ENCODE measurements at regions not wholly inside any gene's neighbourhood (a gene's known extent, or its start where the extent isn't known, plus 50 kb on each side); places are given as distances from the start of the nearest gene placed in this dataset.

DNA sequence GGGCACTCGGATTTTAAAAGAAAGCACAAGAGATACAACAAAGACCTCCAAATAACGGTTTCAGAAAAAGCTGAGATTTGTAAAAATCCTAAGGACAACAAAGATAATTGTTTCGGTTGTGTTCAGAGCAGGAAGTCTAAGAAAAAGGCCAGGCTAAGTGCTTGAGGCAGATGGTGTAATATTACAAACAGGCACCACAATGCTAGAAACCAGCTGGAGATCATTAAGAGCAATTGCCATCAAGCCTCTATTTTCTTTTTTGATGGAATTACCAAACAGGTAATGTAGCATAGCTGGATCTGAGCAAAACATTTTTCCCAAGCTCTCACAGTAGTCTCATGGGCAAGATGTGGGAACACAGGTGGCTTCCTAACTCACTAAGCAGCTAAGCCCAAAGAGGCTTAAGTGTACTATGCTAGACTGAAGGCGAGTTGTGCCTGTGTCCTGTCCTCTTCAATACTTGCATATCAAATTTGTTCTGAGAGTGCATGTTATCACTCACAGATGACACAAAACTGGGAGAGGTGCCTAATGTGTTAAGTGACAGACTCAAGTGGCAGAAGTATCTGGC, 161.6 kb downstream of the GLUL start:
- TF ChIP-seq, protein P1, sequence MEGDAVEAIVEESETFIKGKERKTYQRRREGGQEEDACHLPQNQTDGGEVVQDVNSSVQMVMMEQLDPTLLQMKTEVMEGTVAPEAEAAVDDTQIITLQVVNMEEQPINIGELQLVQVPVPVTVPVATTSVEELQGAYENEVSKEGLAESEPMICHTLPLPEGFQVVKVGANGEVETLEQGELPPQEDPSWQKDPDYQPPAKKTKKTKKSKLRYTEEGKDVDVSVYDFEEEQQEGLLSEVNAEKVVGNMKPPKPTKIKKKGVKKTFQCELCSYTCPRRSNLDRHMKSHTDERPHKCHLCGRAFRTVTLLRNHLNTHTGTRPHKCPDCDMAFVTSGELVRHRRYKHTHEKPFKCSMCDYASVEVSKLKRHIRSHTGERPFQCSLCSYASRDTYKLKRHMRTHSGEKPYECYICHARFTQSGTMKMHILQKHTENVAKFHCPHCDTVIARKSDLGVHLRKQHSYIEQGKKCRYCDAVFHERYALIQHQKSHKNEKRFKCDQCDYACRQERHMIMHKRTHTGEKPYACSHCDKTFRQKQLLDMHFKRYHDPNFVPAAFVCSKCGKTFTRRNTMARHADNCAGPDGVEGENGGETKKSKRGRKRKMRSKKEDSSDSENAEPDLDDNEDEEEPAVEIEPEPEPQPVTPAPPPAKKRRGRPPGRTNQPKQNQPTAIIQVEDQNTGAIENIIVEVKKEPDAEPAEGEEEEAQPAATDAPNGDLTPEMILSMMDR (IDR thresholded peaks at IDR 0.05) = no peak
- no peak for TF ChIP-seq EZH2 (IDR thresholded peaks at IDR 0.05; ENCODE audit: borderline replicate concordance, insufficient read depth, low read depth, low read length, poor library complexity, severe bottlenecking)

All from B cell (primary cell).